ENCODE measurements at regions not wholly inside any gene's neighbourhood (a gene's known extent, or its start where the extent isn't known, plus 50 kb on each side); places are given as distances from the start of the nearest gene placed in this dataset.

GRCh38 chr12:124482567-124482893 lies 84.9 kb downstream of the NCOR2 start:
- Histone ChIP-seq H3K9ac (peak overlapping the region in 1 of 11 experiments; percentile 3; a peak in 1 of 22 replicates), H3K4me1 (peaks cover 68 to 92% (median 78%) of the 10 kb centered on the region in 10 experiments), H3K9me3 (replicated peaks in 1 of 11) (peaks cover 0 to 4% (median 0%) of the 10 kb centered on the region in 11 experiments; a peak in 4 of 22 replicates), H3K27me3 (no peaks in the 10 kb centered on the region), H3K4me3 (no peak overlapping the region), H3K27ac (0 out of 22 replicates have a peak overlapping the region, but pooled peaks of 1 of the 11 experiments have one; percentile 74), H3K36me3 (peaks cover 20 to 83% (median 40%) of the 10 kb centered on the region in 11 experiments), H3K4me2 (peak overlapping the region in 9 of 11 experiments; percentile 16 to 96 (median 83); a peak in 16 of 22 replicates), H4K20me1 (peaks cover 94 to 100% (median 98%) of the 10 kb centered on the region in 11 experiments)
- no peak for TF ChIP-seq Cebpa-rat (IDR thresholded peaks at IDR 0.05)

GRCh38 chr12:124481772-124482566 lies 85.4 kb downstream of the NCOR2 start:
- Histone ChIP-seq H3K4me3 (no peak overlapping the region), H3K4me1 (peaks cover 68 to 92% (median 79%) of the 10 kb centered on the region in 10 experiments), H3K27ac (peak overlapping the region in 3 of 11 experiments; percentile 41 to 74 (median 60); a peak in 5 of 22 replicates), H3K4me2 (peak overlapping the region; percentile 60 to 96 (median 81); a peak in 21 of 22 replicates), H3K36me3 (peaks cover 20 to 78% (median 40%) of the 10 kb centered on the region in 11 experiments), H3K27me3 (no peaks in the 10 kb centered on the region), H3K9ac (peak overlapping the region in 1 of 11 experiments; percentile 11; a peak in 1 of 22 replicates), H3K9me3 (replicated peaks in 1 of 11) (peaks cover 0 to 10% (median under 1%) of the 10 kb centered on the region in 11 experiments; a peak in 11 of 22 replicates), H4K20me1 (peaks cover 93 to 100% (median 97%) of the 10 kb centered on the region in 11 experiments)
- no peak for TF ChIP-seq Cebpa-rat (IDR thresholded peaks at IDR 0.05)

DNA sequence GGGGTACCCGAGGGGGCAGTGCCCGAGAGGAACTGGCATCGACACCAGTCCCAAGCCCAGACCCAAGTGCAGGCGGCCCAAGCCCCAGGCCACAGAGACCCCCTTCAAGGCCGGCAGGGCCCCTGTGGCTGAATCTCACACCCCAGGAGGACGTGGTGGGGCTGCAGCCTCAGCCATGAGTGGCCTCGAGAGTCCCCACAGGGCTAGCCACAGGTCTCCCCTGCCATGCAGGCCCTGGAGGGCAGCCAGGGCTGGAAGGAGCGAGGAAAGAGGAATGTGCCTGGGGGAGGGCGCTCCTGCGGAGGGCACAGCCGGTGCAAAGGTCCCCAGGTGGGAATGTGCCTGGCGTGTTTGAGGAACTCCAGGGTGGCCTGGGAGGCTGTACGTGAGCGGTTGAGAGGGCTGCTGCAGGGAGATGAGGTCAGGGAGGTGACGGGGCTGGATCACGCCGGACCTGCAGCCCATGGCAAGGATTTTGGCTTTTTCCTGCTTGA lies 86.1 kb downstream of the NCOR2 start:
- Histone ChIP-seq H3K9me3 (replicated peaks in 1 of 11) (peaks cover 0 to 17% (median 6%) of the 10 kb centered on the region in 11 experiments; a peak in 13 of 22 replicates), H3K4me2 (peak overlapping the region; percentile 60 to 96 (median 81)), H3K9ac (peak overlapping the region in 7 of 11 experiments; percentile 11 to 57 (median 35); a peak in 9 of 22 replicates), H4K20me1 (peaks cover 89 to 100% (median 92%) of the 10 kb centered on the region in 11 experiments), H3K36me3 (peaks cover 25 to 78% (median 39%) of the 10 kb centered on the region in 11 experiments), H3K4me3 (no peak overlapping the region), H3K4me1 (peaks cover 74 to 93% (median 82%) of the 10 kb centered on the region in 10 experiments), H3K27ac (peak overlapping the region in 8 of 11 experiments; percentile 30 to 74 (median 44); a peak in 11 of 22 replicates), H3K27me3 (no peaks in the 10 kb centered on the region)
- TF ChIP-seq Cebpa-rat (IDR thresholded peaks at IDR 0.05): no peak

GRCh38 chr12:124480469-124481256 lies 86.7 kb downstream of the NCOR2 start:
- H3K4me2 ChIP-seq: peak overlapping the region; percentile 74 to 99 (median 89)
- no peaks in the 10 kb centered on the region for H3K27me3 ChIP-seq
- peak overlapping the region in 2 of 10 experiments; percentile 12 to 21; a peak in 1 of 20 replicates for H3K4me3 ChIP-seq
- peak overlapping the region in 9 of 11 experiments; percentile 17 to 57 (median 38); a peak in 12 of 22 replicates for H3K9ac ChIP-seq
- peaks cover 0 to 23% (median 11%) of the 10 kb centered on the region in 11 experiments; a peak in 13 of 22 replicates for H3K9me3 ChIP-seq (replicated peaks in 1 of 11)
- TF ChIP-seq Cebpa-rat (IDR thresholded peaks at IDR 0.05): no peak
- H3K27ac ChIP-seq: peak overlapping the region in 8 of 11 experiments; percentile 41 to 74 (median 56); a peak in 14 of 22 replicates
- peaks cover 31 to 79% (median 41%) of the 10 kb centered on the region in 11 experiments for H3K36me3 ChIP-seq
- H3K4me1 ChIP-seq: peaks cover 81 to 96% (median 89%) of the 10 kb centered on the region in 10 experiments
- H4K20me1 ChIP-seq: peaks cover 83 to 100% (median 94%) of the 10 kb centered on the region in 11 experiments

DNA sequence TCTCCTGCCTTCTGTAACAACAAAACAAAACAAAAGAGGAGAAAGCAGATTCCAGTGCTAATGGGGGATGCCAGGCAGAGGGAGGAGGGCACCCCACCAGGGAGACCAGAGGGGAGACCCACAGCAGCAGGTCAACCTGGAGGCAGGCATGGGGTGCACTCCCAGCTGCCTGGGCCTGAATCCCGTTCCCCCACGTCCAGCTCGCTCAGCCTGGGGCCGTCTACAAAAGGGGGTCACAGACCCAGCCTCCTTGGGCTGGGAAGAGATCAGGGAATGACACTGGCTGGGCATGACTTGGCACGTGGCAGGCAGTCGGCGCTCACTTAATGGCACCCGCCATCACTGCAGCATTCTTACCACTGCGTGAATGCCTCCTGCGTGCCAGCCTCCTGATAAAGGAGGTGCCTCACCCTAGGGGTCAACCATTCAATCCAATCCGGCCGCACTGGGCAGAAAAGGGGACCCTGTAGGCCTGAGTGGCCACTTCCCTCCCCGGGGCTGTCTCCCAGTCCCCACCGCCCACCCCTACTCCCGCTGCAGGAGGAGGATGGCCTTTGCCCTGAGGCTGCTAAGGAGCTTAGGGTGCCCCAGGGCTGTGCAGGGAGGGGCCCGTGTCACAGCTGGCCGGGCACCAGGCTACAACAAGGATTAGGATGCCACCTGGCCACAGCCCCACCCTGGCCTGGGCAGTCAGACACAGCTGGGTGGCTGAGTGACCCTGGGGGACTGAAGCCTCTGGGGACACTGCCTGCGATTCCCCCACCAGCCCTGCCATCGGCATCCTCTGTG lies 87.5 kb downstream of the NCOR2 start:
- peak overlapping the region; percentile 74 to 99 (median 89) for H3K4me2 ChIP-seq
- H3K27ac ChIP-seq: peak overlapping the region in 7 of 11 experiments; percentile 39 to 74 (median 55); a peak in 14 of 22 replicates
- peak overlapping the region in 9 of 11 experiments; percentile 2 to 46 (median 38); a peak in 11 of 22 replicates for H3K9ac ChIP-seq
- H3K4me1 ChIP-seq: peaks cover 86 to 97% (median 91%) of the 10 kb centered on the region in 10 experiments
- peaks cover 2 to 31% (median 12%) of the 10 kb centered on the region in 11 experiments; a peak in 15 of 22 replicates for H3K9me3 ChIP-seq (replicated peaks in 1 of 11)
- H4K20me1 ChIP-seq: peaks cover 82 to 98% (median 91%) of the 10 kb centered on the region in 11 experiments
- no peaks in the 10 kb centered on the region for H3K27me3 ChIP-seq
- no peak for TF ChIP-seq Cebpa-rat (IDR thresholded peaks at IDR 0.05)
- H3K36me3 ChIP-seq: peaks cover 37 to 79% (median 48%) of the 10 kb centered on the region in 11 experiments
- H3K4me3 ChIP-seq: peak overlapping the region in 2 of 10 experiments; percentile 12 to 21; a peak in 2 of 20 replicates

DNA sequence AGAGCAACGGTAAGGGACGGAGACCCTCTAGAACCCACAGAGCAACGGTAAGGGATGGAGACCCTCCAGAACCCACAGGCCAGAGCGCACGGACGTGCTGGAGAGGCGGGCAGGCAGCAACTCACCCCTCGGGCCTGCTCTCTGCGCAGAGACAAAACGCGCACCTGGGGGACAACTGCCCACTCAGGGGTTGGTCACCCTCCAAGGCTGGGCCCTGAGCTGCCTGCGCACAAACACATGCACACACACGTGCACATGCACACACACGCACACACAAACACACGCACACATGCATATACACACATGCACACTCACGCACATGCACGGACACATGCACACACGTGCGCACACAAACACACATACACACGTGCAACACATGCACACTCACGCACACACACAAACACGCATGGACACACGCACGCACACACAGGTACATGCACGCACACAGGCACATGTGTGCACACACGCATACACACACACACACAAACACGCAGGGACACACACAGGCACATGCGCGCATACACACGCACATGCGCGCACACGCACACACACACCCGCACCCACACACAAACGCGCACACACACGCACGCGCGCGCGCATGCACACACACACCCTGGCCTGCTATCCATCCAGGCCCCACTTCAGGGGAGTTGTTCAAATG lies 88.3 kb downstream of the NCOR2 start:
- Histone ChIP-seq H3K27me3 (no peaks in the 10 kb centered on the region), H3K4me2 (peak overlapping the region; percentile 74 to 99 (median 89)), H3K36me3 (peaks cover 37 to 79% (median 48%) of the 10 kb centered on the region in 11 experiments), H3K9ac (peak overlapping the region in 8 of 11 experiments; percentile 30 to 63 (median 44); a peak in 7 of 22 replicates), H3K4me1 (peaks cover 78 to 94% (median 86%) of the 10 kb centered on the region in 10 experiments), H3K4me3 (peak overlapping the region in 1 of 10 experiments; percentile 52; a peak in 2 of 20 replicates), H3K27ac (peak overlapping the region in 4 of 11 experiments; percentile 0 to 74 (median 64); a peak in 5 of 22 replicates), H4K20me1 (peaks cover 75 to 95% (median 85%) of the 10 kb centered on the region in 11 experiments), H3K9me3 (replicated peaks in 1 of 11) (peaks cover 9 to 39% (median 20%) of the 10 kb centered on the region in 11 experiments)
- no peak for TF ChIP-seq Cebpa-rat (IDR thresholded peaks at IDR 0.05)

DNA sequence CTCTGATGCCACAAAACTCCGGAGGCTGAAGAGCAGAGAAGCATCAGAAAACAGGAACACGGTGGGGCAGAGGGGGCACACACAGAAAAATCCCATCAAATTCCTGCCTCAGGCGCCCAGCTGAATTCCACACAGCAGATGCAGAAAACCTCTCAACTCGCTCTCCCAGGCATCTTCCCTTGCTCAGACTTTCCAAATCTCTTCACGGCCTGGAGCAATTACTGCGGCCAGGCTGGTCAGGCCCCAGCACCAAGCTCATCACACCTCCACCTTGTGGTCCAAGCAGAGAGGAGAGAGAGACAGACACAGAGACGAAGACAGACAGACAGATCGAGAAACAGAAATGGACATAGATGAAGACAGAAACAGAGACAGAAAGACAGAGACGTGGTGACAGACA lies 89.0 kb downstream of the NCOR2 start:
- H3K36me3 ChIP-seq: peaks cover 38 to 79% (median 48%) of the 10 kb centered on the region in 11 experiments

More for the DNA sequence above, 89.0 kb downstream of the NCOR2 start:
- peaks cover 68 to 88% (median 78%) of the 10 kb centered on the region in 11 experiments for H4K20me1 ChIP-seq
- H3K9me3 ChIP-seq (replicated peaks in 1 of 11): peaks cover 16 to 46% (median 27%) of the 10 kb centered on the region in 11 experiments
- H3K4me2 ChIP-seq: peak overlapping the region; percentile 74 to 99 (median 89)
- no peaks in the 10 kb centered on the region for H3K27me3 ChIP-seq
- peaks cover 71 to 88% (median 82%) of the 10 kb centered on the region in 10 experiments for H3K4me1 ChIP-seq
- peak overlapping the region in 6 of 11 experiments; percentile 38 to 71 (median 62); a peak in 12 of 22 replicates for H3K27ac ChIP-seq
- H3K9ac ChIP-seq: peak overlapping the region in 10 of 11 experiments; percentile 2 to 63 (median 42); a peak in 14 of 22 replicates
- H3K4me3 ChIP-seq: peak overlapping the region in 3 of 10 experiments; percentile 32 to 54 (median 52); a peak in 4 of 20 replicates
- TF ChIP-seq Cebpa-rat (IDR thresholded peaks at IDR 0.05): no peak
